RKO (cell line): ENCODE measurements at regions not wholly inside any gene's neighbourhood (a gene's known extent, or its start where the extent isn't known, plus 50 kb on each side); places are given as distances from the start of the nearest gene placed in this dataset.
"Not testable (repeated sequence)": the region's sequence is repeated elsewhere in the genome, so short reads cannot be mapped to it uniquely, and the experiment has no call there.

Experiments
- DNase-seq: peaks from one replicate; pipeline ENCODE4 v3.0.0-alpha.2; 2016; ENCODE audit warnings: low spot score

DNA sequence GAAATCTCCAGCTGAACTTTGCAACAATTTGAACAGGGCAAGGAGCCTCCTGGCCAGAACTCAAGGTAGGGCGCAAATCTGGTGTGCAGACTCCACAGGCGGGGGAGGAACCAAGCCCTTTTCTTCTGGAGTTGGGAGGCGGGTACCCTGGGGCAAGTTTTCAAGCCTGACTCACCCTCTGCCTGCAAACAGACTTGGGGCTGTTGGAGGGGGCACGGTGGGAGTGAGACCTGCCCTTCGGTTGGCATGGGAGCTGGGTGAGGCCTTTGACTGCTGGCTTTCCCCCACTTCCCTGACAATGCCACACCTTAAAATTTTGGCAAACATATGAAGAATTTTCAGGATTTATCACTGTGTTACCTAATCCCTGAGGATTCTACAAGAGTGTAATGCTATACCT, 709.8 kb upstream of the DIAPH2 start:
- no peak for DNase-seq

DNA sequence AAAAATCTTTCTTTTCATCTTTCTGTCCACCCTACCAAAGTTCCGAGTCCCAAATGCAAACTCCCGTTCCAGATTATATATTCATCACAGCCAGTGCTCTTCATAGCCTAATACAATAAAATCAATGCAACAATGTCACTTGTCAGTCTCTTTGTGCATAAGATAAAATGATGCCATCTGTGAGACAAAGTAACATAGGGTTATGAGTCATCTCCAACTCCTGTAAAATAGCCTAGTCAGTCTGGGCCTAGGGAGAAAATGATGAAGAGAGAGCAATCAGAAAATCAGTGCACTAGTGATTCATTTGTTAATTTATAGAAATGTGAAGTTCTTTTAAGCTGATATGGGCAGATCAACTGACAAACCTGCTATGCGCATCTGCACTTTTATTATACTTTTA, 689.1 kb upstream of the DIAPH2 start:
- no peak for DNase-seq

DNA sequence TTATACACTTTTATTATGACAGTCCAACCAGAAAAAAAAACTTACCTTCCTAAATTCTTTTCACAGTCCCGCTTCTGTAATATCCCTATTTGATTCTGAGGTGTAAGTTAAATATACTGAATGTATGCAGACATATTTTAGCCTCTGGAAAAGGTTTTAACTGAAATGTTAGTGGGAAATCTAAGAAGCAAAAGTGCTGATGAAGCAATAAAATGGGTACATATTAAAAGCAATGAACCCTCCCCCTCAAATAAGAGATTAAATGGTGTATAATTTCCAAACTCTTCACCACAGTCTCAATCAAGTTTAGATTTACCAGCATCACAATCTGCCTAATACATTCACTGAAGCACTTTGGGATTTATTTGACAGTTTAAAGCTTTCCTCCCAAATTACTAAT, 688.3 kb upstream of the DIAPH2 start:
- DNase-seq = no peak

DNA sequence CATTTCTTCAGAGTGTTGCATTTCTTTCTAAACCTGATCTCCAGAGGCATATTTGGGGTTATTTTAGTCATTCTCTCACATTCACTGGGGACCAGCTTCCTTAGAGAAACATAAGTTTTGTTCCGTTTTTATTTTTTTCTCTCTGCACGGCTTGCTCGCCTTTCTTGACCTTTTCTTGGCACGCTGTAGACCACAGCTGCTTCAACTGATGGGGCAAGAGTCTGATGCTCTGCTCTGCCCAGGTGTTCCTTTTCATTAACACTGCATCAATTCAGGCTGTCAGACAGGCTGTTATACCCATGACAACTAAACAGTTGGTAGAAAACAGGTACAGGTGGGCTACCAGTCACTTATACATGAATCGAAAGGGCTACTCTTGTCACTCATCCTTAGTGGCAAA, 682.2 kb upstream of the DIAPH2 start:
- no peak for DNase-seq

DNA sequence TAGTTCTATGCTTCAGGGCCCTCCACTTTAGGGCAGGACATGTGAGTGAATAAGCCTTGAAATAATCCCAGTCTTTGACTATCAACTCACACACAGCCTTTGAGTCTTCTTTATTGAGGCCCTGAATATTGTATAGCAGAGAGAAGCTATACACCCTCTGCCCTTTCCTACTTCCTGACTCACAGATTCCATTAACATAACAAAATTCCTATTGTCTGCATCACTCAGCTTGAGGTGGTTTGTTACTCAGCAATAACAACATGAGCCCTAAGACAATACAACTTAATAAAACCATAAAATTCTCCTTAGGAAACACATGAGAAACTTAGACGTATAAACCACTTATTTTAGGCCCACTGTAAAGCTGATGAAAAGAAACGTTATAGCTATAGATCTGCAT, 680.3 kb upstream of the DIAPH2 start:
- peak; percentile 49 for DNase-seq

DNA sequence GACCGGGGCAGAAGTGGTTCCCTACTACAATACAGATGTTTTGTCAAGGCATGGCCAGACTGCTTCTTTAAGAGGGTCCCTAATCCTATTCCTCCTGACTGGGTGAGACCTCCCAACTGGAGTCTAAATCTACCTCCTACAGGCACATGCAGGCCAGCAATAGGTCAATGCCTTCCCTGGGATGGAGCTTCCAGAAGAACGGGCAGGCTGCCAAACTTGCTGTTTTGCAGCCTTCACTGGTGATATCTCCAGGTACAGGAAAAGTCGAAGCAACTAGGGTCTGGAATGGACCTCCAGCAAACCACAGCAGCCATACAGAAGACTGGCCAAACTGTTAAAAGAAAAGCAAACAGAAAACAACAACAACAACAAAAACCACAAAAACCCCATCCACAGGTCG, 678.4 kb upstream of the DIAPH2 start:
- DNase-seq = no peak

DNA sequence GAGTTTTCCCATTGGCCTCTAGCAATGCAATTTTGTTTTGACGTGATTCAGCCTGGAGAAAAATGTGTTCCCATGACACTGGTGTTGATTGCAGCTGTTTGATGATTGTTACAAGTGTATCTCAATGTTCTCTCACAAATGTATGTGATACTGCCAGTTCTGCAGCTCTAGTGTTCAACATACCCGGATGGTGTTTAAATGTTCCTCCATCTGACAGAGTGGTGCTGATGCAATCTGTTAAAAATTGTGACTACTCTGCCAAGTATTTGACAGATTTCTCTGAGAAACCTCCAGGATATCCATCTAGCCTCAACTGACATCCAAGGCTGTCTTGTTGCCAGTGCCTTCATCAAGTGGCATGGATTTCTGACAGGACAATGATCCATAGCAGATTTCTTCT, 657.2 kb upstream of the DIAPH2 start:
- no peak for DNase-seq

DNA sequence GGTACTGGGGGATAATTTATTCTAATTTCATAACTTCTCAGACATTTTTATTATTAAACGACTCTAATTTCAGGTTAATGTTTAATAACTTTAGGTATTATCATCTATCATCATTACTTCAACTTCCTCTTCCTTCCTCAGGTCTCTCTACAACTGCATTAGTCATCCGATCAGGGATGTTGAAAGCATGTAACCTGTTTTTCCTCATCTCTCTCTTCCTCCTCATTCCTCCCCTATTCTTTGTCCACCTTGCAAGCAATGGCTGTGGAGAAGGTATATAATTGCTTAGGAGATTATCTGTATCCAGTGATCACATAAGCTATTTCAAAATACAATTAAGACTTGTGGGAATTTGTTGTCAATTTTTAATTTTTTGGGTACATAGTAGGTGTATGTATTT, 632.6 kb upstream of the DIAPH2 start:
- no peak for DNase-seq

DNA sequence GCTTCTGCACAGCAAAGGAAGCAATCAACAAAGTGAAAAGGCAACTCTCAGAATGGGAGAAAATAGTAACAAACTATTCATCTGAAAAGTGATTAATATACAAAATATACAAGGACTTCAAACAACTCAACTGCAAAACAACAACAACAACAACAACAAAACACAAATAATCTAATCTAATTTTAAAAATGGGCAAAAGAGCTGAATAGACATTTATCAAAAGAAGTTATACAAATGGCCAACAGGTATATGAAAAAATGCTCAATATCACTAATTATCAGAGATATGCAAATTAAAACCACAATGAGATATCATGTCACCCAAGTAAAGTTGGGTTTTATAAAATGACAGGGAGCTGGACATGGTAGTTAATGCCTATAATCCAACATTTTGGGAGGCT, 602.8 kb upstream of the DIAPH2 start:
- DNase-seq = no peak

DNA sequence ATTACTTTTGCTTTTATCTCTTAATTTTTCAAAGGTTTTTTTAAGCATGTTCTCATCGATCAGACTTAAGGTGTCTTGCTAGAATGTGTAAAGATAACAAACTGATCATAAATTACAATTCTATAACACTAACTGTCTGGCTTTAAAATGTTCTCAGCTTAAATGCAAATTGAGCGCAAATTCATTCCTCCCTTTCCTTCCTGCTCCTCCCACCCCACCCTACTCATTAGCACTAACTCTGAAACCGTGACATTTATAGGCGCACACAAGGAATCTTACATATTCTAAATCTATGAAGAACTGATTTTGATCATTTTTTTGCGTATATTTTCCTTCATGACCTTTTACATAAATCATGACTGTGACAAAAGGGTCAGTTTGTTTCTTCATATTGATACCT, 590.0 kb upstream of the DIAPH2 start:
- no peak for DNase-seq

DNA sequence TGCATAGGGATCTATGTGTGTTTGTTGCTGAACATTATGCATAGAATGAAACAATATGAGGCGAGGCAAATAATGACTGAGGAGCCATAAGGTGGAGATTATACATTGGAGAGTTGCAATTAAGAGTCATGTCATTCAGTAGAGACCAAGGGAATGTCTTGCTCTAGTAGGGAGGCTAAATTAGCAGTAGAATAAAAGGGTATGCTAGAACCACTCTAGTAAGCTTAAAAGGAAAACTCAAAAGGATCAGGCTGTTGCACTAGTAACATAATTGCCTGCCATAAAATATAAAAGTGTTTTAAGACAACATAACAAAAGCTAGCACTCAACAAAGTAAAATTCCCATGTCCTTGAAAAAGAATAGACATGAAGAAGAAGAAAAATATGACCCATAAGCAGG, 586.2 kb upstream of the DIAPH2 start:
- DNase-seq = no peak

DNA sequence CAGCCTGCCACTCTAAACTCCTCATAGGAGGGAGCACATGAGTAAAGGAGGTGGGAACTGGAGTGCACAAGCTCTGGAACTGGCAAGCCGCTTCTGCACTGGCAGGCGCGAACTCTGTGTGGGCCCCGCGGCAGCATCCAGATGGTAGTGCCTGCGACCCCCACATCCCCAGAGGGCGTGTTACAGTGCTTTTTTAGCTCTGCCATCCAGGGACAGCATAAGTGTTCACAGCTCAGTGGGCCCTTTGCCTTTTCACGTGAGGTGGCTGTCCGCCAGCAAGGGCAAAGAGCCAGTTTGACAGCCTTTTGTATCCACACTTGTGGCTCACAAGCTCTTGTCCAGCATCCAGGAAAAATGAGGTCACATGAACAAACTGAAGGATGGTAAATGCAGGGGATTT, 581.6 kb upstream of the DIAPH2 start:
- no peak for DNase-seq

DNA sequence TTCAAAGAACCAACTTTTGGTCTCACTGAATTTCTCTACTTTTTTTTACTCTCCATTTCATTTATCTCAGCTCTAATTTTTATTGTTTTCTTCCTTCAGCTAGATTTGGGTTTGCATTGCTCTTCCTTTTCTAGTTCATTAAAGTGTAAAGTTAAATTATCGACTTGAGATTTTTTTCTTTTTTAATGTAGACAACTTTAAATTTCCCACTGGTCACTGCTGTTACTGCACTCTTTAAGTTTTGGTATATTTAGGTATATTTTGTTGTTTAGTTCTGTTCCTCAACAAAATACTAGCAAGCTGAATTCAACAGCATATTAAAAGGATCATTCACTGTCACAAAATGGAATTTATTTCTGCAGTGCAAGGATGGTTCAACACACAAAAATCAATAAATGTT, 572.0 kb upstream of the DIAPH2 start:
- DNase-seq = no peak

DNA sequence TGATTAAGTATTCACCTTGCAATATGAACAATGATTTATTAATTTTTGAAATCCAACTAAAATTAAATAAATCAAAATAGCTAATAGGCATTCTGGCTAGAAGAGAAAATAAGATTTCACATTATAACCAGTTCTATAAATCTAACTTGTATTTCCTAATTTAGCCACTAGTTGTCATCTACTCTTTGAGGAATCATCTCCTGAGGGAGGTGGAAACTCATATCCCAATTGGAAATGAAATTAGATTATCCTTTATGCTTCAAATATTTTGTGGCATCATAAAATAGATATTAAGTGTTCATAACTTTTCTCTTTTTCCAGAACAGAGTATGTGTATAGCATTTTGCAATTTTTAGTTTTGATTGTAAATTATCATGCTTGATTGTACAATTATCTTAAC, 558.5 kb upstream of the DIAPH2 start:
- DNase-seq = peak; percentile 31

DNA sequence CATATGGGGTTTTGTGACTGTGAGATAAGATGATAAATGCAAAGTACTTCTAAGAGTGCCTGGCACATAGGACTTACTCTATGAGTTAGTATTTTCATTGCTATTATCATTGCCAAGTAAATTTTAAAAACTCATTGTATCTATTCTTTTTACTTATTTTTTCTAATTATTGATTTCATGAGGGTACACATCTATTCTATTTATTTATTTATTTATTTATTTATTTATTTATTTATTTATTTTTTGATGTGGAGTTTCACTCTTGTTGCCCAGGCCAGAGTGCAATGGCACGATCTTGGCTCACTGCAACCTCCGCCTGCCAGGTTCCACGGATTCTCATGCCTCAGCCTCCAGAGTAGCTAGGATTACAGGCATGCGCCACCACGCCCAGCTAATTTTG, 556.6 kb upstream of the DIAPH2 start:
- not testable (repeated sequence) for DNase-seq

DNA sequence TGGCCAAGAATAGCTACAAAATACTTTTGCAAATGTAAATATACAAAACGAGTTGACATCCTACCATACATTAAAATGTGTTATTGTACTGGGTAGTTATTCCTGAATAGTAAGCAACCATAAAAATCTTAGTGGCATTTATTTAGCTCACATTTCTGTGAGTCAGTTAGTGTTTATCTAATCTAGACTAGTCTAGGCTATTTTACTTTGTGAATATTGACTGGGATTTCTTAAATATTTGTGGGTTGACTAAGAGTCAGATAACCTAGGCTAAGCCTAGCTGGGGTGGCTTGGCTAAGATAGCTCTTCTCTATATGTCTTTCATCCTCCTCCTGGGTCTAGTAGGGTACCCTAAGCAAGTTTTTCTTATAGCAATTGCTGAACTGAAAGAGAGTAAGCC, 543.8 kb upstream of the DIAPH2 start:
- DNase-seq = no peak

DNA sequence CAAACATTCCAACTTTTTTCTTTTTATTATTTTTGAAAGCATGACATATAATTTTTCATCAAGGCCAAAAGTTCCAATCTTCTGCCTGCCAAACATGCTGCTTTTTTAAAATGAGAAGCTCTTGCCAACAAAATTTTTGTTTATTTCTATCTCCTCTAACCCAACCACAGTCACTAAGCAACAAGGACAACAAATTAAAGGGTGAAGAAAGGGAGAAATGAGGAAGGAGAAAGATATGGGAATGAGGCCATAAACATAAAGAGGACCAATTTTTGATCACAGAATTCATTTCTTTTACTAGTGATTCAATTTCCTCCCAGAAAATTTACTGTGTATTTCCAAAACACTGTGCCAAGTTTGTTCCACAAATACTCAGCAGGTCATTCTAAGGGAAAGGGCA, 537.0 kb upstream of the DIAPH2 start:
- DNase-seq = no peak

DNA sequence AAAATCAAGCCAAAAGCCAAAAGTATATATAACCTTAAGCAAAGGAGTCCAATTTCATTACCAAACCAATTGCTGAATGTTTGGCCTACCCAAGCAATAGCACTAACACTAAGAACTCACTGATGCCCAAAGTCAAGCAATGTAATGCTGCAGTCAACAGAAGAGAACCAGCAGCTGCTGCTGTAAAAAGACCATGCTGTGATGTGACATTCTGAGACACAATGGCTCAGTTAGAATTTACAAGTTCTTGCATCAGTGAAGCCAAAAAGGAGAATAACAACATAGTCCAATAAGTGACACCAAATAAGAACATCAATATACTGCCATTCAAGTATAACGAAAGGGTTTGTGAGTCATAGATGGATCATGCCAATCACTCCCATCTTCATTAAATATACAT, 514.0 kb upstream of the DIAPH2 start:
- DNase-seq = no peak

DNA sequence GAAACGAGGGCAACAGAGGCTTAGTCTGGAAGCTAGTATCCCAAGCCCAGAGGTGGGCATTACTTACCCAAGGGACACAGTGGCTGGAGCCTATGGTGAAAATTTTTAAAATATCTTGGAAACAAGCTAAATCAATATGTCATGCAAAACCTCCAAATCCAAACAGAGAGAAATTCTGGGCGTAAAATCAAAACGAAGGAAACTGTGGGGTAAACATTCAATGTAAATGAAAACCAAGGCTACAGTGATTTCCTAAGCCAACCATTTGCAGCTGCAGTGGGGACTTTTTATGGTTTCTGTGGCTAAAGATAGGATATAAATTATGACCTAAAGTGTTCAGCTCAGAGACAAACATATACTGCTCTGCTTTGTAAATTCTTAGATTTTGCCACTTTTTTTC, 507.7 kb upstream of the DIAPH2 start:
- DNase-seq = no peak

DNA sequence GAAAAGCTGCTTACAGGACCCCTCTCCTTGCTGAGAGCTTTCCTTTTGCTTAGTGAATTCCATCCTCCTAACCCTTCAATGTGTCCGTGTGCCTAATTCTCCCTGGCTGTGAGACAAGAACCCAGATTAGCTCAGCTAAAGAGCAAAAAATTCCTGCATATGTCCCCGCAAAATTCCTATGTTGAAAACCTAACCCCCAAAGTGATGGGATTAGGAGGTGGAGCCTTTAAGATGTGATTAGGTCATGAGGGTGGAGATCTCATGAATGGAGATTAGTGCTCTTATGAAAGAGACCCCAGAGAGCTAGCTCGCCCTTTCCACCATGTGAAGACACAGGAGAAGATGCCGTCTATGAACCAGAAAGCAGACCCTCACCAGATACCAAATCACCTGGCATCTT, 503.0 kb upstream of the DIAPH2 start:
- DNase-seq = no peak

DNA sequence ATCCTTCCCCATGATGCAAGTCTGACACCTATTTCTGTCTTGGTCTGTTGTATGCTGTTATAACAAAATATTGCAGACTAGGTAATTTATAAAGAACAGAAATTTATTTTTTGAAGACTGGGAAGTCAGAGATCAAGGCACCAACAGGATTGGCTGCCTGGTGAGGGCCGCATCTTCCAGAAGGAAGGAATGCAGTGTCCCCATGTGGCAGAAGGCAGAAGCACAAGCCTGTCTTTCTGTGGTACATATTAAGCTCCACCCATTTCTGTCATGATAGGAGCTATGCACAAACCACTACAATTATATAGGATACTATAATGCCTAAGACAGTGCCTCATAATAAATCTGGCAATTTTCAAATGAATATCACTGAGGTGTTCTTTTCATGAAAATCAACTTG, 502.3 kb upstream of the DIAPH2 start:
- DNase-seq = peak; percentile 46

DNA sequence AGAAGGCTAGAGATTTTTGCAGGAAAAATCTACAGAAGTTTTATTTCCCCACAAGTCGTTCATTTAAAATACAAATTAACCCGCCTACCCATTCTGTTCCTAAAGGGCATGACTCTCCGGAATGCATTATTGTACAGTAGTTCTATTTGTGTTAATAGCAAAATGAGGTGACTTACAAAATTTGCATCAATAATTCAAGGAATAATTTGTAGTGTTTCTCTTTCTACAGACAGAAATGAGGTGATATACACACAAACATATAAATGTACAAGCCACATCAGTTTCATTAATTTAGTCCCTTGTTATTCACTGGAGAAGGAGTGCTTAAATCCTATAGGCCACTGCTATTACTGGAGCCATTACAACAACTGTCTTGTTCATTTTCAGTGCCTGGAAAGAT, 501.3 kb upstream of the DIAPH2 start:
- no peak for DNase-seq

DNA sequence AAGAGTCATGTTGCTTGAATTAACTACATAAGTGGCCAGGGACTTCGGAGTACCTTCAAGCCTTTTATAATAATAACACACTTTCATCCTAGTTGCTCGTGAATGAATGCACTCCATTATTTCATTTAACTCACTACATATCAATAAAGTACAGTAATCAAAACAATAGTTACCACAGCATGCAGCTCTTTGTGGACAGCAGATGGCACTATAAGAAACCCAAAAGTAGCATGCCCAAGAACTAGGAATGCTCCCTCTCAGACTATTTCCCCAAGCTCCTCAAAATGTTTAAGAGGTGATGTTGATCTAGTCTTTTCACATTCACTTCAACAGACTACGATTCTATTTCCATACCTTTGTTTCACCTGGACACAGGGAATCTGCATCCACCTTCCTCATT, 500.8 kb upstream of the DIAPH2 start:
- DNase-seq = peak; percentile 45

DNA sequence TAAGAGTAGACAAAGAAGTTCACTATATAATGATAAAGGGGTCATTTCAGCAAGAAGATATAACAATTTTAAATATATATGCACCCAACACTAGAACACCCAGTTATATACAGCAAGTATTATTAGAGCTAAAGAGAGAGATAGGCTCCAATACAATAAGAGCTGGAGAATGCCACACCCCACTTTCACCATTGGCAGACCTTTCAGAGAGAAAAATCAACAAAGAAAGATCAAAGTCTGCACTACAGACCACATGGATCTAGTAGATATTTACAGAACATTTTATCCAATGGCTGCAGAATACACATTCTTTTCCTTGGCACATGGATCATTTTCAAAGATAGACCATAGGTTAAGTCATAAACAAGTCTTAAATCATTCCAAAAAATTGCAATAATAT, 479.7 kb upstream of the DIAPH2 start:
- no peak for DNase-seq

DNA sequence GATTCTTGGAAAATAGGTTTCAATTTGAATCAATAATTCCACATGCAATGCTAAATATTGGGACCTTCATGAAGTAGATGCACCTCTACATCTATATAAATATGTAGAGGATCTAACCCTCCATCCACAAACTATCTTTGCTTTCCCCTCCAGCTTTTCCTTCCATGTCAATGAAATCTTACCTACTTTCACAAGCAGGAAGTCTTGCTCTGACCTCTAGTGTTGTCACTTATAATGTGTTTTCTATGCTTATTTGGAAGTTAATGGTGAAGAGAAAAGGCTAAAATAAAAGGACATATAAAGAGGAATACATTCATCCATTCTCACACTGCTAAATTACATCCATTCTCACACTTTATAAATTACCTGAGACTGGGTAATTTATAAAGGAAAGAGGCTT, 472.7 kb upstream of the DIAPH2 start:
- DNase-seq = no peak

DNA sequence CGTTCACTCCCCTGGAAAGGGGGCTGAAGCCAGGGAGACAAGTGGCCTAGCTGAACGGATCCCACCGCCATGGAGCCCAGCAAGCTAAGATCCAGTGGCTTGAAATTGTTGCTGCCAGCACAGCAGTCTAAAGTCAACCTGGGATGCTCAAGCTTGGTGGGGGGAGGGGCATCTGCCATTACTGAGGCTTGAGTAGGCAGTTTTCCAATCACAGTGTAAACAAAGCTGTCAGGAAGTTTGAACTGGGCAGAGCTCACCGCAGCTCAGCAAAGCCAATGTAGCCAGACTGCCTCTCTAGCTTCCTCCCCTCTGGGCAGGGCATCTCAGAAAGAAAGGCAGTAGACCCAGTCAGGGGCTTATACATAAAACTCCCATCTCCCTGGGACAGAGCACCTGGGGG, 470.0 kb upstream of the DIAPH2 start:
- DNase-seq = not testable (repeated sequence)
